Hematopoietic multipotent progenitor cell treated with erythropoietin and hydrocortisone succinate and interleukin-3 and kit ligand, for 6 days (in vitro differentiated cells): ENCODE measurements at regions not wholly inside any gene's neighbourhood (a gene's known extent, or its start where the extent isn't known, plus 50 kb on each side); places are given as distances from the start of the nearest gene placed in this dataset.
"Not testable (repeated sequence)": the region's sequence is repeated elsewhere in the genome, so short reads cannot be mapped to it uniquely, and the experiment has no call there.

ENCODE experiments used
- DNase-seq: peaks from one replicate; pipeline ENCODE4 v3.0.0-alpha.2; 2015

GRCh38 chr2:194327196-194327888 lies 1329.7 kb upstream of the SLC39A10 start:
- no peak for DNase-seq

GRCh38 chr2:194323740-194324139 lies 1333.3 kb upstream of the SLC39A10 start:
- DNase-seq = no peak

GRCh38 chr2:194320520-194320919 lies 1336.5 kb upstream of the SLC39A10 start:
- DNase-seq = no peak

GRCh38 chr2:194319222-194319992 lies 1337.6 kb upstream of the SLC39A10 start:
- peak; percentile 33 for DNase-seq

GRCh38 chr2:194314042-194314441 lies 1343.0 kb upstream of the SLC39A10 start:
- DNase-seq = no peak

GRCh38 chr2:194304191-194304590 lies 1352.8 kb upstream of the SLC39A10 start:
- DNase-seq = no peak

GRCh38 chr2:194301946-194302345 lies 1355.1 kb upstream of the SLC39A10 start:
- DNase-seq = no peak

- DNase-seq = no peak
Measured at GRCh38 chr2:194294156-194294555, 1362.9 kb upstream of the SLC39A10 start.

- DNase-seq = no peak
Measured at GRCh38 chr2:194291104-194291503, 1365.9 kb upstream of the SLC39A10 start.

- no peak for DNase-seq
Measured at GRCh38 chr2:194289712-194290346, 1367.2 kb upstream of the SLC39A10 start.

- DNase-seq = not testable (repeated sequence)
Measured at GRCh38 chr2:194276667-194277066, 1380.4 kb upstream of the SLC39A10 start.

- no peak for DNase-seq
Measured at GRCh38 chr2:194271293-194271961, 1385.6 kb upstream of the SLC39A10 start.

GRCh38 chr2:194270648-194271047 lies 1386.4 kb upstream of the SLC39A10 start:
- DNase-seq = no peak

- no peak for DNase-seq
Measured at GRCh38 chr2:194264586-194264985, 1392.4 kb upstream of the SLC39A10 start.

GRCh38 chr2:194260185-194260584 lies 1396.8 kb upstream of the SLC39A10 start:
- DNase-seq = no peak

GRCh38 chr2:194257095-194257494 lies 1399.9 kb upstream of the SLC39A10 start:
- DNase-seq = no peak

- DNase-seq = no peak
Measured at GRCh38 chr2:194253528-194254259, 1403.3 kb upstream of the SLC39A10 start.

GRCh38 chr2:194252127-194252526 lies 1404.9 kb upstream of the SLC39A10 start:
- DNase-seq = no peak

GRCh38 chr2:194232600-194232999 lies 1424.4 kb upstream of the SLC39A10 start:
- DNase-seq = no peak

- DNase-seq = no peak
Measured at GRCh38 chr2:194223218-194223617, 1433.8 kb upstream of the SLC39A10 start.

GRCh38 chr2:194214192-194214591 lies 1442.8 kb upstream of the SLC39A10 start:
- no peak for DNase-seq

- peak; percentile 14 for DNase-seq
Measured at GRCh38 chr2:194205568-194206227, 1451.3 kb upstream of the SLC39A10 start.
